Kidney (tissue), 13 donors: ENCODE measurements at regions not wholly inside any gene's neighbourhood (a gene's known extent, or its start where the extent isn't known, plus 50 kb on each side); places are given as distances from the start of the nearest gene placed in this dataset.

ENCODE experiments used
- DNase-seq, 5 donors: peaks; one replicate each; pipeline ENCODE4 v3.0.0-alpha.2; 2013 to 2020
- FAIRE-seq: peaks from 2 replicates; lab custom pipeline; 2012; peaks lifted over from hg19 to GRCh38; lab: Jason Lieb, UNC
- H3K27ac ChIP-seq, 2 donors: one replicate each; pipeline ENCODE4 v1.7.0; 2013; ENCODE audit warnings: low read depth in 2 of 2, low read length in 2 of 2, inconsistent platforms in 1 of 2
- H3K27me3 ChIP-seq: one replicate; pipeline ENCODE4 v1.7.1; 2013; ENCODE audit warnings: low read length, inconsistent platforms; ENCODE audit not compliant: control insufficient read depth, insufficient read depth
- H3K36me3 ChIP-seq, 3 donors: one replicate each; pipeline versions ENCODE4 v1.7.0 to v1.7.1; 2013; ENCODE audit warnings: low read length in 3 of 3, control low read depth in 1 of 3, inconsistent platforms in 1 of 3; ENCODE audit not compliant: insufficient read depth in 3 of 3, control insufficient read depth in 2 of 3
- H3K4me1 ChIP-seq, 3 donors: one replicate each; pipeline versions ENCODE4 v1.7.0 to v1.7.1; 2013; ENCODE audit warnings: low read length in 3 of 3, inconsistent platforms in 1 of 3, low read depth in 1 of 3; ENCODE audit not compliant: control insufficient read depth in 2 of 3, insufficient read depth in 2 of 3
- H3K4me3 ChIP-seq, 3 donors: one replicate each; pipeline versions ENCODE4 v1.7.0 to v1.8.1; 2013; ENCODE audit warnings: low read length in 3 of 3, control low read depth in 1 of 3, inconsistent platforms in 1 of 3
- H3K9ac ChIP-seq, 3 donors: one replicate each; pipeline versions ENCODE4 v1.7.0 to v1.7.1; 2013; ENCODE audit warnings: low read length in 3 of 3, control low read depth in 1 of 3, inconsistent platforms in 1 of 3
- H3K9me3 ChIP-seq, 3 donors: one replicate each; pipeline versions ENCODE4 v1.7.0 to v1.7.1; 2013; ENCODE audit warnings: low read length in 3 of 3, control low read depth in 1 of 3, inconsistent platforms in 1 of 3; ENCODE audit not compliant: control insufficient read depth in 2 of 3, insufficient read depth in 1 of 3
- intact Hi-C: fragments of 100-400 bp; cut with DNase I; formaldehyde crosslinking; loops from one replicate; pipeline ENCODE4 v1.11.1; 2022
- TF ChIP-seq, protein P1 (sequence below): IDR thresholded peaks from 3 replicates; pipeline ENCODE4 v1.5.1; 2012; ENCODE audit warnings: mild to moderate bottlenecking, moderate library complexity, borderline replicate concordance; ENCODE audit not compliant: insufficient read depth; ENCODE audit errors: extremely low read depth
- donor health status: control.
- donor health status: control.
- donor health status: control.
- donor health status: control.
- donor health status: control.
- donor health status: DM: yes; HTN: yes; CAD: no.
- donor health status: Normal renal cell carcinoma (clear cell type).

DNA sequence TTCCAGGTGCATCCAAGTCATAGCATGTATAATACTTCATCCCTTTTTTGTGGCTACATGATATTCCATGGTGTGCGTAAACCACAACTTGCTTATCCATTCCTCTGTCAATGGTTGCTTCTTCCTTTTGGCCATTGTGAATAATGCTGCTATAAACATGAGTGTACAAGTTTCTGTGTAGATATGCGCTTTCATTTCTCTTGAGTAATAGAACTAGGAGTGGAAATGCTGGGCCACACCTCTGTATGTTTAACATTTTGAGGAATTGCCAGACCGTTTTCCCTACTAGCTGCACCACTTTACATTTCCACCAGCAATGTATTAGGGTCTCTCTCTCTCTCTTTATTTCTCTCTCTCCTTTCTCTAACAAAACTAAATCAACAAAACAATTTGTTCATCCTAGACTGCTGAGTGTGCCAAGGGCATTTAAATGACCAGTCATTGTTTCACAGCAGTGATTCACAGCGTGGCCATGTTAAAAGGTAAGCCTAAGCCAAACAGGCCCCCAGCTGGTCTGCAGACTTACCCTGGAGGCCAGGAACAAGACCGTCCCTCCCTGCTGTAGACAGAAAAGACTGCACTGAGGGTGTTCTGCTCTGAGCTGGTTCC lies 53.2 kb upstream of the LYST start:
- Histone ChIP-seq H3K27ac (no peak overlapping the region), H3K9ac (no peak overlapping the region), H3K27me3 (no peaks in the 10 kb centered on the region), H3K4me3 (no peak overlapping the region), H3K4me1 (peaks cover 0 to 3% (median 2%) of the 10 kb centered on the region in 3 donors), H3K9me3 (no peaks in the 10 kb centered on the region), H3K36me3 (no peaks in the 10 kb centered on the region)
- TF ChIP-seq, protein P1, sequence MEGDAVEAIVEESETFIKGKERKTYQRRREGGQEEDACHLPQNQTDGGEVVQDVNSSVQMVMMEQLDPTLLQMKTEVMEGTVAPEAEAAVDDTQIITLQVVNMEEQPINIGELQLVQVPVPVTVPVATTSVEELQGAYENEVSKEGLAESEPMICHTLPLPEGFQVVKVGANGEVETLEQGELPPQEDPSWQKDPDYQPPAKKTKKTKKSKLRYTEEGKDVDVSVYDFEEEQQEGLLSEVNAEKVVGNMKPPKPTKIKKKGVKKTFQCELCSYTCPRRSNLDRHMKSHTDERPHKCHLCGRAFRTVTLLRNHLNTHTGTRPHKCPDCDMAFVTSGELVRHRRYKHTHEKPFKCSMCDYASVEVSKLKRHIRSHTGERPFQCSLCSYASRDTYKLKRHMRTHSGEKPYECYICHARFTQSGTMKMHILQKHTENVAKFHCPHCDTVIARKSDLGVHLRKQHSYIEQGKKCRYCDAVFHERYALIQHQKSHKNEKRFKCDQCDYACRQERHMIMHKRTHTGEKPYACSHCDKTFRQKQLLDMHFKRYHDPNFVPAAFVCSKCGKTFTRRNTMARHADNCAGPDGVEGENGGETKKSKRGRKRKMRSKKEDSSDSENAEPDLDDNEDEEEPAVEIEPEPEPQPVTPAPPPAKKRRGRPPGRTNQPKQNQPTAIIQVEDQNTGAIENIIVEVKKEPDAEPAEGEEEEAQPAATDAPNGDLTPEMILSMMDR = no peak
- FAIRE-seq = no peak
- DNase-seq = no peak
- intact Hi-C loops = no loop called here

DNA sequence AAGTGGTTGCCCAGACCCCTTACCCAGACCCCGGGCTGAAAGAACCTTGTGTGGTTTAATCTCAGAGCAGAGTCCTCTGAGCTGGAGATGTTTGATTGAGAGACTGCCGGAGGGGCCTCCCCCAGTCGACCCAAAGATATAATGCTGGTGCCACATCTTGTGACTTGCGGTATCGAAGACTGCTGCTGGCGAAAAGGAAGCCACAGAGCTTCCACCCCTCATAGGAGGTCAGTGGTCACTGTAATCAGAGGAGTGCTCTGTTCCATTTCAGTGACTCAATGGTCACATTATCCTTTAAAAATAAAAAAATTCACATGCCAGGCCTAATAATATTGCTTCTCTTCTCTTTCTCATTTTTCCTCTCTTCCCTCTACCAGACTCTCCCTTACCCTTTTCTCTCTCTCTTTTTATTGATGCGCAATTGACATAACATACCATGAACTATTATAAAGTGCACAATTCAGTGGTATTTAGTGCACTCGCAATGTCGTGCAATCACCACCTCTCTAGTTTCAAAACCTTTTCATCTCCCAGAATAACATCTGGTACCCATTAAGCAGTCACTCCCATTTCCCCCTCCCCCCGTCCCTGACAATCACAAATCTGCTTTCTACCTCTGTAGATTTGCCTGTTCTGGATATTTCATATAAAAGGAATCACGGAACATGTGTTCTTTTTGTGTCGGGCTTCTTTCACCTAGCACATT lies 52.6 kb upstream of the LYST start:
- no peak overlapping the region for H3K4me3 ChIP-seq
- no peaks in the 10 kb centered on the region for H3K27me3 ChIP-seq
- TF ChIP-seq, protein P1 = no peak
- intact Hi-C loops = no loop called here
- FAIRE-seq = no peak
- DNase-seq = peak in 3 of 5 donors; percentile 30 to 57 (median 49)
- H3K27ac ChIP-seq = no peak overlapping the region
- H3K4me1 ChIP-seq = peaks cover 0 to 3% (median 2%) of the 10 kb centered on the region in 3 donors
- H3K9ac ChIP-seq = no peak overlapping the region
- H3K9me3 ChIP-seq = no peaks in the 10 kb centered on the region
- H3K36me3 ChIP-seq = no peaks in the 10 kb centered on the region

DNA sequence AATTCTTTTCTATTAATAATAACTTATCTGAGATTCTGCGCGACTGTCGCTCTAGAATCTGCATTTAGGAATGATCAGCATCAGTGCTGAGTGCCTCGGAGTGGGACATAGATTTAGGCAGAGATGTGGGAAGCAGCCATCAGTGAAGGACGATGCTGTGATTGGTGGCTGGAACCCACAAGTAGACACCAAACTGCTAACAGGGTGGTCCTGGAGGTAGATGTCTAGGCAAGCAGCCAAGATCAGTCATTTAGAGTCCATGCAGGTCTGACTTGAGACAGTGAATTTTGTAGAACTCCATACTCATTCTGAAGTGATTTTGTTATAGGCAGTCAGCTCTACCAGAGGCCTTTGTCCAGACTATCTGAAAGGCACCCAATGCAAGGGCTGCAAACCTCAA lies 51.8 kb upstream of the LYST start:
- intact Hi-C loops = no loop called here
- H3K9ac ChIP-seq = no peak overlapping the region
- no peaks in the 10 kb centered on the region for H3K36me3 ChIP-seq

More for the DNA sequence above, 51.8 kb upstream of the LYST start:
- Histone ChIP-seq H3K4me3 (no peak overlapping the region), H3K4me1 (peaks cover 0 to 3% (median 2%) of the 10 kb centered on the region in 3 donors), H3K27ac (no peak overlapping the region), H3K27me3 (no peaks in the 10 kb centered on the region), H3K9me3 (no peaks in the 10 kb centered on the region)
- DNase-seq = no peak
- FAIRE-seq = no peak
- TF ChIP-seq, protein P1 = no peak
